GM12892 (cell line): ENCODE measurements at regions not wholly inside any gene's neighbourhood (a gene's known extent, or its start where the extent isn't known, plus 50 kb on each side); places are given as distances from the start of the nearest gene placed in this dataset.

Experiments
- POLR2A ChIP-seq: IDR thresholded peaks from 2 replicates; pipeline ENCODE4 v1.6.1; 2011; ENCODE audit warnings: low read depth, low read length, control low read depth
- POLR2AphosphoS5 ChIP-seq: IDR thresholded peaks from 2 replicates; pipeline ENCODE4 v1.6.1; 2011; ENCODE audit warnings: low read depth, low read length, control low read depth

GRCh38 chr4:157576671-157577217 is 356.2 kb downstream of the GRIA2 start:
- TF ChIP-seq POLR2A (no peak), POLR2AphosphoS5 (no peak)
